SK-N-SH treated with all-trans-retinoic acid at 6 μM for 48 hours (cell line): ENCODE measurements at regions not wholly inside any gene's neighbourhood (a gene's known extent, or its start where the extent isn't known, plus 50 kb on each side); places are given as distances from the start of the nearest gene placed in this dataset.

Experiments used
- ATAC-seq: fragments of 200-7000 bp; cut with Tn5 transposase; 3 replicates; pipeline ENCODE4 v1.9.1; 2020; ENCODE audit warnings: mild to moderate bottlenecking, moderate library complexity
- ARNTL ChIP-seq: fragments of 450-650 bp; formaldehyde crosslinking; IDR thresholded peaks from 2 replicates; pipeline ENCODE4 v1.5.0; 2020; ENCODE audit warnings: low read depth, mild to moderate bottlenecking, moderate library complexity, borderline replicate concordance
- BACH2 ChIP-seq: fragments of 250-450 bp; sonication (Bioruptor Pico); IDR thresholded peaks from 2 replicates; pipeline ENCODE4 v1.9.0; 2021; ENCODE audit warnings: mild to moderate bottlenecking, borderline replicate concordance
- CREB5 ChIP-seq: fragments of 250-450 bp; sonication (Bioruptor Pico); IDR thresholded peaks from 2 replicates; pipeline ENCODE4 v1.5.1; 2020; ENCODE audit warnings: low read depth, mild to moderate bottlenecking, moderate library complexity
- CSDC2 ChIP-seq: fragments of 250-450 bp; sonication (Bioruptor Pico); IDR thresholded peaks from 2 replicates; pipeline ENCODE4 v1.5.0; 2020; ENCODE audit warnings: mild to moderate bottlenecking, moderate library complexity
- CSRNP3 ChIP-seq: fragments of 250-450 bp; sonication (Bioruptor Pico); IDR thresholded peaks from 2 replicates; pipeline ENCODE4 v1.5.1; 2021; ENCODE audit warnings: mild to moderate bottlenecking, moderate library complexity
- GLIS3 ChIP-seq: fragments of 250-450 bp; sonication (Bioruptor Pico); IDR thresholded peaks from 2 replicates; pipeline ENCODE4 v1.5.0; 2020; ENCODE audit warnings: mild to moderate bottlenecking, moderate library complexity
- ISL1 ChIP-seq: fragments of 250-450 bp; sonication (Bioruptor Pico); IDR thresholded peaks from 2 replicates; pipeline ENCODE4 v2.1.2; 2022; ENCODE audit warnings: mild to moderate bottlenecking, moderate library complexity
- OSR1 ChIP-seq: fragments of 250-450 bp; sonication (Bioruptor Pico); IDR thresholded peaks from 2 replicates; pipeline ENCODE4 v1.8.0; 2022; ENCODE audit warnings: moderate library complexity, mild to moderate bottlenecking, inconsistent platforms
- PATZ1 ChIP-seq: fragments of 250-450 bp; sonication (Bioruptor Pico); IDR thresholded peaks from 2 replicates; pipeline ENCODE4 v1.8.0; 2020; ENCODE audit warnings: mild to moderate bottlenecking, moderate library complexity, borderline replicate concordance
- PPARA ChIP-seq: fragments of 250-450 bp; sonication (Bioruptor Pico); IDR thresholded peaks from 2 replicates; pipeline ENCODE4 v1.5.0; 2020; ENCODE audit warnings: mild to moderate bottlenecking, borderline replicate concordance
- RARB ChIP-seq: fragments of 250-450 bp; sonication (Bioruptor Pico); IDR thresholded peaks from 2 replicates; pipeline ENCODE4 v1.8.0; 2021; ENCODE audit warnings: mild to moderate bottlenecking, moderate library complexity
- SNAI2 ChIP-seq: fragments of 250-450 bp; sonication (Bioruptor Pico); IDR thresholded peaks from 2 replicates; pipeline ENCODE4 v1.5.0; 2020; ENCODE audit warnings: mild to moderate bottlenecking, moderate library complexity
- TCF4 ChIP-seq: fragments of 250-450 bp; sonication (Bioruptor Pico); IDR thresholded peaks from 2 replicates; pipeline ENCODE4 v1.8.0; 2021; ENCODE audit warnings: mild to moderate bottlenecking, moderate library complexity, borderline replicate concordance
- TSHZ2 ChIP-seq: fragments of 250-450 bp; sonication (Bioruptor Pico); IDR thresholded peaks from 2 replicates; pipeline ENCODE4 v1.5.0; 2020; ENCODE audit warnings: mild to moderate bottlenecking, moderate library complexity
- ZC3H10 ChIP-seq: fragments of 250-450 bp; sonication (Bioruptor Pico); IDR thresholded peaks from 2 replicates; pipeline ENCODE4 v1.5.1; 2021; ENCODE audit warnings: mild to moderate bottlenecking, moderate library complexity
- ZFP3 ChIP-seq: fragments of 250-450 bp; sonication (Bioruptor Pico); IDR thresholded peaks from 2 replicates; pipeline ENCODE4 v1.5.0; 2020; ENCODE audit warnings: mild to moderate bottlenecking, moderate library complexity
- ZFP30 ChIP-seq: fragments of 450-650 bp; formaldehyde crosslinking; IDR thresholded peaks from 2 replicates; pipeline ENCODE4 v1.5.0; 2022; ENCODE audit warnings: mild to moderate bottlenecking, moderate library complexity
- ZNF565 ChIP-seq: fragments of 450-650 bp; formaldehyde crosslinking; conservative IDR thresholded peaks from 2 replicates; pipeline ENCODE4 v1.5.0; 2020; ENCODE audit warnings: low read depth, mild to moderate bottlenecking, moderate library complexity
- ZNF70 ChIP-seq: fragments of 450-650 bp; formaldehyde crosslinking; IDR thresholded peaks from 2 replicates; pipeline ENCODE4 v1.5.0; 2020; ENCODE audit warnings: mild to moderate bottlenecking, moderate library complexity
- ZNF8 ChIP-seq: fragments of 450-650 bp; formaldehyde crosslinking; IDR thresholded peaks from 2 replicates; pipeline ENCODE4 v1.5.0; 2020; ENCODE audit warnings: mild to moderate bottlenecking, moderate library complexity

- no peak for ATAC-seq
- no peak for TF ChIP-seq ZC3H10
- no peak for TF ChIP-seq CREB5 (CRISPR knock-in tag)
- TF ChIP-seq OSR1 (CRISPR knock-in tag): no peak
- no peak for TF ChIP-seq PATZ1 (CRISPR knock-in tag)
- TF ChIP-seq ISL1 (CRISPR knock-in tag): no peak
- no peak for TF ChIP-seq ZFP30 (CRISPR knock-in tag)
- no peak for TF ChIP-seq RARB (CRISPR knock-in tag)
- TF ChIP-seq TCF4 (CRISPR knock-in tag): no peak
- no peak for TF ChIP-seq GLIS3 (CRISPR knock-in tag)
- TF ChIP-seq ZFP3 (CRISPR knock-in tag): no peak
- TF ChIP-seq ARNTL: no peak
- TF ChIP-seq SNAI2 (CRISPR knock-in tag): no peak
- TF ChIP-seq ZNF565: no peak
- no peak for TF ChIP-seq PPARA (CRISPR knock-in tag)
Measured at GRCh38 chr10:1928606-1929005, 191.3 kb upstream of the ADARB2 start.

- no peak for ATAC-seq
- TF ChIP-seq TSHZ2 (CRISPR knock-in tag) (no peak), PATZ1 (CRISPR knock-in tag) (no peak), ZNF8 (CRISPR knock-in tag) (no peak), ISL1 (CRISPR knock-in tag) (no peak), BACH2 (CRISPR knock-in tag) (no peak), CSDC2 (CRISPR knock-in tag) (no peak), OSR1 (CRISPR knock-in tag) (no peak), ZFP30 (CRISPR knock-in tag) (no peak), ZC3H10 (no peak), TCF4 (CRISPR knock-in tag) (no peak), ARNTL (no peak), CSRNP3 (CRISPR knock-in tag) (no peak), PPARA (CRISPR knock-in tag) (no peak), ZNF565 (no peak), ZFP3 (CRISPR knock-in tag) (no peak)
Measured at GRCh38 chr10:1923998-1924397, 186.7 kb upstream of the ADARB2 start.

GRCh38 chr10:1923586-1923985, 186.3 kb upstream of the ADARB2 start:
- TF ChIP-seq GLIS3 (CRISPR knock-in tag) (no peak), PPARA (CRISPR knock-in tag) (no peak), ZNF8 (CRISPR knock-in tag) (no peak), TCF4 (CRISPR knock-in tag) (no peak), ZNF70 (CRISPR knock-in tag) (no peak), CSRNP3 (CRISPR knock-in tag) (no peak), ZFP30 (CRISPR knock-in tag) (no peak)
- TF ChIP-seq, all 23 proteins: peak for 0
- no peak for ATAC-seq
